DOHH2 (cell line): ENCODE measurements at regions not wholly inside any gene's neighbourhood (a gene's known extent, or its start where the extent isn't known, plus 50 kb on each side); places are given as distances from the start of the nearest gene placed in this dataset.

Source experiments
- H3F3A ChIP-seq: fragments of 200-600 bp; sonication (generic), shearing (Covaris generic); 2 replicates; pipeline ENCODE4 v1.6.0; 2016; ENCODE audit warnings: antibody characterized with exemption, mild to moderate bottlenecking; ENCODE audit not compliant: control insufficient read depth, insufficient read depth
- H3K27ac ChIP-seq: fragments of 200-600 bp; sonication (generic); 2 replicates; pipeline ENCODE4 v1.5.1; 2014; ENCODE audit warnings: low read depth, mild to moderate bottlenecking, low read length, moderate library complexity
- H3K27me3 ChIP-seq: fragments of 200-600 bp; sonication (generic); 2 replicates; pipeline ENCODE4 v1.6.1; 2014; ENCODE audit warnings: mild to moderate bottlenecking, low read length, mixed read lengths; ENCODE audit not compliant: control insufficient read depth
- H3K36me3 ChIP-seq: fragments of 200-600 bp; sonication (generic); 2 replicates; pipeline ENCODE4 v1.6.1; 2014; ENCODE audit warnings: mild to moderate bottlenecking, low read length, moderate library complexity, mixed read lengths; ENCODE audit not compliant: control insufficient read depth
- H3K4me1 ChIP-seq: fragments of 200-600 bp; sonication (generic); 2 replicates; pipeline ENCODE4 v1.6.1; 2014; ENCODE audit warnings: mild to moderate bottlenecking, low read length, mixed read lengths; ENCODE audit not compliant: control insufficient read depth
- H3K4me2 ChIP-seq: fragments of 200-600 bp; sonication (generic); 2 replicates; pipeline ENCODE4 v1.6.0; 2014; ENCODE audit warnings: mild to moderate bottlenecking, low read length, moderate library complexity
- H3K4me3 ChIP-seq: fragments of 200-600 bp; sonication (generic); 2 replicates; pipeline ENCODE4 v1.5.1; 2014; ENCODE audit warnings: mild to moderate bottlenecking, low read length, mixed read lengths
- H3K79me2 ChIP-seq: fragments of 200-600 bp; sonication (generic); 2 replicates; pipeline ENCODE4 v1.6.1; 2014; ENCODE audit warnings: mild to moderate bottlenecking, low read length, mixed read lengths; ENCODE audit not compliant: control insufficient read depth
- H3K9me2 ChIP-seq: fragments of 200-600 bp; sonication (generic); replicated peaks from 2 replicates; pipeline ENCODE4 v1.6.1; 2014; ENCODE audit warnings: mild to moderate bottlenecking, low read length, mixed read lengths; ENCODE audit not compliant: control insufficient read depth
- H3K9me3 ChIP-seq: fragments of 200-600 bp; sonication (generic); 2 replicates; pipeline ENCODE4 v1.6.1; 2014; ENCODE audit warnings: antibody characterized with exemption, low read length, mixed read lengths; ENCODE audit not compliant: control insufficient read depth, insufficient read depth
- H4K20me1 ChIP-seq: fragments of 200-600 bp; sonication (generic); 2 replicates; pipeline ENCODE4 v1.6.0; 2014; ENCODE audit warnings: low read depth, mild to moderate bottlenecking, antibody characterized with exemption, low read length, moderate library complexity; ENCODE audit not compliant: control insufficient read depth, insufficient read depth
- EZH2phosphoT487 ChIP-seq: fragments of 200-600 bp; sonication (generic); IDR thresholded peaks from 2 replicates; pipeline ENCODE4 v1.6.1; 2017; ENCODE audit warnings: borderline replicate concordance, mild to moderate bottlenecking, antibody characterized with exemption, low read length, moderate library complexity, mixed read lengths
- TF ChIP-seq, protein P1 (sequence below): fragments of 200-600 bp; sonication (generic); IDR thresholded peaks from one replicate; pipeline ENCODE4 v1.5.1; 2014; ENCODE audit warnings: antibody characterized with exemption, mild to moderate bottlenecking, low read depth, low read length; ENCODE audit not compliant: poor library complexity, severe bottlenecking

GRCh38 chr5:4191703-4192102 is 596.1 kb downstream of the IRX1 start:
- Histone ChIP-seq H4K20me1 (no peaks in the 10 kb centered on the region), H3K4me3 (no peak overlapping the region), H3K79me2 (no peaks in the 10 kb centered on the region), H3K27ac (no peak overlapping the region), H3K4me1 (no peaks in the 10 kb centered on the region), H3K9me3 (no peaks in the 10 kb centered on the region), H3K4me2 (no peak overlapping the region), H3K36me3 (no peaks in the 10 kb centered on the region), H3K27me3 (no peaks in the 10 kb centered on the region), H3K9me2 (no peaks in the 10 kb centered on the region), H3F3A (no peaks in the 10 kb centered on the region)
- TF ChIP-seq, protein P1, sequence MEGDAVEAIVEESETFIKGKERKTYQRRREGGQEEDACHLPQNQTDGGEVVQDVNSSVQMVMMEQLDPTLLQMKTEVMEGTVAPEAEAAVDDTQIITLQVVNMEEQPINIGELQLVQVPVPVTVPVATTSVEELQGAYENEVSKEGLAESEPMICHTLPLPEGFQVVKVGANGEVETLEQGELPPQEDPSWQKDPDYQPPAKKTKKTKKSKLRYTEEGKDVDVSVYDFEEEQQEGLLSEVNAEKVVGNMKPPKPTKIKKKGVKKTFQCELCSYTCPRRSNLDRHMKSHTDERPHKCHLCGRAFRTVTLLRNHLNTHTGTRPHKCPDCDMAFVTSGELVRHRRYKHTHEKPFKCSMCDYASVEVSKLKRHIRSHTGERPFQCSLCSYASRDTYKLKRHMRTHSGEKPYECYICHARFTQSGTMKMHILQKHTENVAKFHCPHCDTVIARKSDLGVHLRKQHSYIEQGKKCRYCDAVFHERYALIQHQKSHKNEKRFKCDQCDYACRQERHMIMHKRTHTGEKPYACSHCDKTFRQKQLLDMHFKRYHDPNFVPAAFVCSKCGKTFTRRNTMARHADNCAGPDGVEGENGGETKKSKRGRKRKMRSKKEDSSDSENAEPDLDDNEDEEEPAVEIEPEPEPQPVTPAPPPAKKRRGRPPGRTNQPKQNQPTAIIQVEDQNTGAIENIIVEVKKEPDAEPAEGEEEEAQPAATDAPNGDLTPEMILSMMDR, result no peak
- no peak for TF ChIP-seq EZH2phosphoT487

DNA sequence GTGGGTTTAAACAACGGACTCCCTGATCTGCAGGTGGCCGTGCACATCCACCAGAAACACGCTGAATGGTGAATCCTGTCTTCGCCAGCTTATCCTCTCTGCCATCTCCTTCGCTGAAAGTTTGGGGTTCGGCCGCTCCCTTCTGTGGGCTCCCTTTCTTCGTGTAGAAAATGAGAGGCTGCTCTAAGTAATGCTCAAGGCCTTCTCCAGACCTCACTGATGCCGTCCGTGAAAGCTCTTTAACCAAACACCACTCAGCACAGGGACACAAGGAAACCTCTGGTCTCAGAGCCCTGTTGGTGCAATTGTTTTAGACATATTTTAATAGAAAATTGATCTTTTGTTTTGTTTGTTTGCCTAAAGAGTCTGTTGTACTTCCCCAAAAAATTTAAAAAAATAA is 596.5 kb downstream of the IRX1 start:
- H3K4me3 ChIP-seq, result no peak overlapping the region
- H4K20me1 ChIP-seq, result no peaks in the 10 kb centered on the region
- H3K27me3 ChIP-seq, result no peaks in the 10 kb centered on the region
- H3F3A ChIP-seq, result no peaks in the 10 kb centered on the region
- H3K27ac ChIP-seq, result no peak overlapping the region
- H3K79me2 ChIP-seq, result no peaks in the 10 kb centered on the region
- no peak overlapping the region for H3K4me2 ChIP-seq
- no peaks in the 10 kb centered on the region for H3K4me1 ChIP-seq
- no peaks in the 10 kb centered on the region for H3K9me2 ChIP-seq
- no peak for TF ChIP-seq EZH2phosphoT487
- TF ChIP-seq, protein P1, result no peak
- H3K36me3 ChIP-seq, result no peaks in the 10 kb centered on the region
- no peaks in the 10 kb centered on the region for H3K9me3 ChIP-seq

GRCh38 chr5:4196744-4197143 is 601.1 kb downstream of the IRX1 start:
- Histone ChIP-seq H3K4me1 (no peaks in the 10 kb centered on the region), H3K79me2 (no peaks in the 10 kb centered on the region), H3F3A (no peaks in the 10 kb centered on the region), H4K20me1 (no peaks in the 10 kb centered on the region), H3K4me3 (no peak overlapping the region), H3K27ac (no peak overlapping the region), H3K4me2 (no peak overlapping the region), H3K27me3 (no peaks in the 10 kb centered on the region), H3K9me3 (no peaks in the 10 kb centered on the region), H3K36me3 (no peaks in the 10 kb centered on the region), H3K9me2 (no peaks in the 10 kb centered on the region)
- TF ChIP-seq, protein P1, result no peak
- TF ChIP-seq EZH2phosphoT487, result no peak

- no peaks in the 10 kb centered on the region for H3K79me2 ChIP-seq
- H3K27ac ChIP-seq, result no peak overlapping the region
- no peaks in the 10 kb centered on the region for H3K4me1 ChIP-seq
- H3K9me3 ChIP-seq, result no peaks in the 10 kb centered on the region
- H3K27me3 ChIP-seq, result no peaks in the 10 kb centered on the region
- H4K20me1 ChIP-seq, result no peaks in the 10 kb centered on the region
- H3K36me3 ChIP-seq, result no peaks in the 10 kb centered on the region
- no peak overlapping the region for H3K4me2 ChIP-seq
- TF ChIP-seq EZH2phosphoT487, result no peak
- TF ChIP-seq, protein P1, result no peak
- no peaks in the 10 kb centered on the region for H3F3A ChIP-seq
- H3K4me3 ChIP-seq, result no peak overlapping the region
- no peaks in the 10 kb centered on the region for H3K9me2 ChIP-seq
Observed at GRCh38 chr5:4197151-4197550, 601.5 kb downstream of the IRX1 start.
